Eye (tissue), 1 donor: ENCODE measurements at regions not wholly inside any gene's neighbourhood (a gene's known extent, or its start where the extent isn't known, plus 50 kb on each side); places are given as distances from the start of the nearest gene placed in this dataset.
A peak's percentile ranks its signal among the peaks of the same experiment; 100 is the strongest.
"Not testable (repeated sequence)": the region's sequence is repeated elsewhere in the genome, so short reads cannot be mapped to it uniquely, and the experiment has no call there.

Experiments used
- DNase-seq: peaks from one replicate; pipeline ENCODE4 v3.0.0-alpha.2; 2015

- no peak for DNase-seq
Measured at GRCh38 chr6:8361259-8361658, 74.1 kb downstream of the SLC35B3 start.

GRCh38 chr6:8352966-8353340 lies 82.4 kb downstream of the SLC35B3 start:
- no peak for DNase-seq

- no peak for DNase-seq
Measured at GRCh38 chr6:8352335-8352965, 82.9 kb downstream of the SLC35B3 start.

GRCh38 chr6:8343600-8343999 lies 91.7 kb downstream of the SLC35B3 start:
- no peak for DNase-seq

GRCh38 chr6:8342241-8342819 lies 93.0 kb downstream of the SLC35B3 start:
- DNase-seq, result no peak

GRCh38 chr6:8337147-8337546 lies 98.2 kb downstream of the SLC35B3 start:
- DNase-seq, result no peak

- DNase-seq, result no peak
Measured at GRCh38 chr6:8336406-8337057, 98.8 kb downstream of the SLC35B3 start.

- DNase-seq, result no peak
Measured at GRCh38 chr6:8335896-8336295, 99.4 kb downstream of the SLC35B3 start.

GRCh38 chr6:8335381-8335780 lies 100.0 kb downstream of the SLC35B3 start:
- no peak for DNase-seq

GRCh38 chr6:8334113-8334512 lies 101.2 kb downstream of the SLC35B3 start:
- no peak for DNase-seq

- peak; percentile 23 for DNase-seq
Measured at GRCh38 chr6:8329562-8329961, 105.8 kb downstream of the SLC35B3 start.

- DNase-seq, result no peak
Measured at GRCh38 chr6:8325743-8326142, 109.6 kb downstream of the SLC35B3 start.

GRCh38 chr6:8322659-8323058 lies 112.7 kb downstream of the SLC35B3 start:
- no peak for DNase-seq

GRCh38 chr6:8321671-8322404 lies 113.5 kb downstream of the SLC35B3 start:
- no peak for DNase-seq

GRCh38 chr6:8315154-8315553 lies 120.2 kb downstream of the SLC35B3 start:
- DNase-seq, result no peak

GRCh38 chr6:8301502-8301901 lies 133.8 kb downstream of the SLC35B3 start:
- no peak for DNase-seq

GRCh38 chr6:8299034-8299433 lies 136.3 kb downstream of the SLC35B3 start:
- DNase-seq, result no peak

GRCh38 chr6:8282946-8283345 lies 152.4 kb downstream of the SLC35B3 start:
- DNase-seq, result not testable (repeated sequence)

GRCh38 chr6:8282380-8282779 lies 153.0 kb downstream of the SLC35B3 start:
- DNase-seq, result no peak

GRCh38 chr6:8279041-8279805 lies 156.1 kb downstream of the SLC35B3 start:
- DNase-seq, result peak; percentile 8

GRCh38 chr6:8278562-8278961 lies 156.8 kb downstream of the SLC35B3 start:
- peak; percentile 4 for DNase-seq

GRCh38 chr6:8277769-8278168 lies 157.6 kb downstream of the SLC35B3 start:
- DNase-seq, result peak; percentile 2

GRCh38 chr6:8276148-8276547 lies 159.2 kb downstream of the SLC35B3 start:
- no peak for DNase-seq
